ENCODE measurements at regions not wholly inside any gene's neighbourhood (a gene's known extent, or its start where the extent isn't known, plus 50 kb on each side); places are given as distances from the start of the nearest gene placed in this dataset.

- TF ChIP-seq CTCF (IDR thresholded peaks at IDR 0.05): no peak
- no peak for TF ChIP-seq POLR2AphosphoS5 (IDR thresholded peaks at IDR 0.05)
Observed at GRCh38 chr10:4022473-4022872, 237.5 kb upstream of the KLF6 start.
